B cell (primary cell): ENCODE measurements at regions not wholly inside any gene's neighbourhood (a gene's known extent, or its start where the extent isn't known, plus 50 kb on each side); places are given as distances from the start of the nearest gene placed in this dataset.

Experiments
- ATAC-seq: fragments of 200-7000 bp; cut with Tn5 transposase; one replicate; pipeline ENCODE4 v1.10.0; 2021; ENCODE audit warnings: low read depth, mild to moderate bottlenecking, moderate number of reproducible peaks, moderate library complexity
- CTCF ChIA-PET: fragments of 350-600 bp; sonication (Branson Sonifier 250); formaldehyde crosslinking; loops from one replicate; lab custom pipeline; 2021; ENCODE audit warnings: antibody characterized with exemption, inconsistent platforms; lab: Charles Lee
- POLR2A ChIA-PET: fragments of 350-600 bp; sonication (Branson Sonifier 250); formaldehyde crosslinking; loops from one replicate; lab custom pipeline; 2021; ENCODE audit warnings: antibody characterized with exemption; lab: Charles Lee
- DNase-seq: peaks from one replicate; pipeline ENCODE4 v3.0.0; 2013
- H2AFZ ChIP-seq: 2 replicates; pipeline ENCODE4 v1.6.1; 2012; ENCODE audit warnings: mild to moderate bottlenecking, low read depth, low read length; ENCODE audit not compliant: insufficient read depth, poor library complexity, severe bottlenecking
- H3K27ac ChIP-seq, 2 donors: 1 replicate in 1 of 2; 2 replicates in 1 of 2; pipeline ENCODE4 v1.5.1; 2012 to 2013; ENCODE audit warnings: low read length in 2 of 2, mild to moderate bottlenecking in 2 of 2, moderate library complexity in 1 of 2
- H3K27me3 ChIP-seq, 4 experiments: fragments of 200-600 bp in 1 of 4; sonication (generic) in 1 of 4; replicated peaks in 1 of 4; 1 replicate in 2 of 4; 2 replicates in 2 of 4; pipeline versions ENCODE4 v1.6.1 to v1.7.0; 2013 to 2016; ENCODE audit warnings: low read length in 3 of 4, mild to moderate bottlenecking in 2 of 4, mixed read lengths in 1 of 4, moderate library complexity in 1 of 4; ENCODE audit not compliant: insufficient read depth in 4 of 4, control insufficient read depth in 3 of 4; ENCODE audit errors: control extremely low read depth in 1 of 4
- H3K36me3 ChIP-seq, 2 experiments: replicated peaks in 1 of 2; 1 replicate in 1 of 2; 2 replicates in 1 of 2; pipeline versions ENCODE4 v1.6.1 to v1.7.1; 2013; ENCODE audit warnings: low read length in 1 of 2; ENCODE audit not compliant: insufficient read depth in 2 of 2, control insufficient read depth in 1 of 2; ENCODE audit errors: control extremely low read depth in 1 of 2, extremely low read depth in 1 of 2
- H3K4me1 ChIP-seq, 2 donors: fragments of 200-600 bp in 1 of 2; sonication (generic) in 1 of 2; 1 replicate in 1 of 2; 2 replicates in 1 of 2; pipeline versions ENCODE4 v1.5.1 to v1.6.1; 2013 to 2017; ENCODE audit warnings: low read length in 2 of 2; ENCODE audit not compliant: control insufficient read depth in 2 of 2, insufficient read depth in 2 of 2
- H3K4me2 ChIP-seq: replicated peaks from 2 replicates; pipeline ENCODE3; 2012; ENCODE audit warnings: mild to moderate bottlenecking, low read depth, low read length; ENCODE audit not compliant: poor library complexity, severe bottlenecking
- H3K4me3 ChIP-seq, 5 experiments: fragments of 200-600 bp in 1 of 5; sonication (generic) in 1 of 5; 1 replicate in 3 of 5; 2 replicates in 2 of 5; pipeline versions ENCODE4 v1.5.1 to v1.7.0; 2011 to 2016; ENCODE audit warnings: low read length in 4 of 5, mild to moderate bottlenecking in 4 of 5, low read depth in 2 of 5, control low read depth in 1 of 5, moderate library complexity in 1 of 5; ENCODE audit not compliant: insufficient read depth in 1 of 5; ENCODE audit errors: control extremely low read depth in 1 of 5, extremely low read depth in 1 of 5
- H3K79me2 ChIP-seq: fragments of 200-600 bp; sonication (generic); one replicate; pipeline ENCODE4 v1.6.0; 2016; ENCODE audit warnings: low read length; ENCODE audit not compliant: control insufficient read depth, insufficient read depth
- H3K9ac ChIP-seq: fragments of 200-600 bp; sonication (generic); 2 replicates; pipeline ENCODE4 v1.6.1; 2017; ENCODE audit warnings: mild to moderate bottlenecking, low read length, moderate library complexity
- H3K9me3 ChIP-seq, 3 donors: one replicate each; pipeline versions ENCODE4 v1.6.1 to v1.7.1; 2013; ENCODE audit warnings: low read length in 2 of 3; ENCODE audit not compliant: control insufficient read depth in 2 of 3, insufficient read depth in 1 of 3; ENCODE audit errors: control extremely low read depth in 1 of 3
- H4K20me1 ChIP-seq: 2 replicates; pipeline ENCODE4 v1.6.0; 2012; ENCODE audit warnings: mild to moderate bottlenecking, low read length; ENCODE audit not compliant: insufficient read depth, control insufficient read depth, poor library complexity, severe bottlenecking
- H3K27ac Mint-ChIP-seq: one replicate; pipeline ENCODE4 v1.8.0; 2021; ENCODE audit warnings: mixed read lengths
- H3K27me3 Mint-ChIP-seq: one replicate; pipeline ENCODE4 v1.8.0; 2021; ENCODE audit warnings: mixed read lengths
- H3K4me1 Mint-ChIP-seq: one replicate; pipeline ENCODE4 v1.8.0; 2021; ENCODE audit warnings: mixed read lengths
- H3K4me3 Mint-ChIP-seq: one replicate; pipeline ENCODE4 v1.8.0; 2021; ENCODE audit warnings: mixed read lengths
- H3K9me3 Mint-ChIP-seq: one replicate; pipeline ENCODE4 v1.8.0; 2022; ENCODE audit warnings: mixed read lengths; ENCODE audit not compliant: insufficient read depth
- CTCF ChIP-seq: fragments of 200-600 bp; IDR thresholded peaks from one replicate; pipeline ENCODE4 v1.8.0; 2022; ENCODE audit warnings: antibody characterized with exemption, mild to moderate bottlenecking
- EZH2 ChIP-seq: IDR thresholded peaks from 2 replicates; pipeline ENCODE4 v1.6.1; 2012; ENCODE audit warnings: borderline replicate concordance, low read depth, mild to moderate bottlenecking, moderate library complexity, low read length; ENCODE audit not compliant: insufficient read depth, poor library complexity, severe bottlenecking
- WGBS: methylation state at CpG from one replicate; pipeline ENCODE4 v1.1.5; 2013; ENCODE audit warnings: missing lambda C conversion rate; ENCODE audit not compliant: insufficient coverage; 5-methylcytosine and 5-hydroxymethylcytosine counted together
- intact Hi-C: fragments of 100-400 bp; cut with micrococcal nuclease; formaldehyde crosslinking; loops from one replicate; pipeline ENCODE4 v1.10.0; 2022

- H3K4me1 ChIP-seq: no peaks in the 10 kb centered on the region
- no peaks in the 10 kb centered on the region for H3K27me3 Mint-ChIP-seq
- H3K27ac ChIP-seq: no peak overlapping the region
- no peaks in the 10 kb centered on the region for H3K4me1 Mint-ChIP-seq
- no peak overlapping the region for H3K4me3 ChIP-seq
- no peak overlapping the region for H3K4me2 ChIP-seq
- H3K79me2 ChIP-seq: no peaks in the 10 kb centered on the region
- no peak for ATAC-seq
- H3K27ac Mint-ChIP-seq: no peak overlapping the region
- TF ChIP-seq CTCF (no peak), EZH2 (no peak)
- H3K4me3 Mint-ChIP-seq: no peak overlapping the region
- intact Hi-C loops: no loop called here
- ChIA-PET CTCF (no interaction called here), POLR2A (no interaction called here)
- no peak overlapping the region for H3K9ac ChIP-seq
- peaks cover 0 to 9% (median 0%) of the 10 kb centered on the region in 3 donors for H3K9me3 ChIP-seq
- no peak overlapping the region for H2AFZ ChIP-seq
- DNase-seq: no peak
- no peaks in the 10 kb centered on the region for H3K27me3 ChIP-seq
- H4K20me1 ChIP-seq: no peaks in the 10 kb centered on the region
- H3K36me3 ChIP-seq: no peaks in the 10 kb centered on the region
- no peaks in the 10 kb centered on the region for H3K9me3 Mint-ChIP-seq
- 93% methylated on average over 1 of the region's 1 CpG for WGBS
Measured at GRCh38 chr4:182010876-182011275, 232.3 kb upstream of the TENM3 start.

GRCh38 chr4:182014164-182014563 lies 229.0 kb upstream of the TENM3 start:
- ATAC-seq (no peak), DNase-seq (no peak)
- H3K9me3 ChIP-seq: peaks cover 0 to 8% (median 0%) of the 10 kb centered on the region in 3 donors
- no peak overlapping the region for H3K4me3 ChIP-seq
- H3K4me1 ChIP-seq: no peaks in the 10 kb centered on the region
- Mint-ChIP-seq H3K4me3 (no peak overlapping the region), H3K27ac (no peak overlapping the region), H3K27me3 (no peaks in the 10 kb centered on the region), H3K4me1 (no peaks in the 10 kb centered on the region), H3K9me3 (no peaks in the 10 kb centered on the region)
- no peaks in the 10 kb centered on the region for H3K79me2 ChIP-seq
- H3K9ac ChIP-seq: no peak overlapping the region
- ChIA-PET CTCF (no interaction called here), POLR2A (no interaction called here)
- no peak overlapping the region for H2AFZ ChIP-seq
- intact Hi-C loops: no loop called here
- H3K4me2 ChIP-seq: no peak overlapping the region
- no peaks in the 10 kb centered on the region for H3K27me3 ChIP-seq
- TF ChIP-seq EZH2: no peak
- TF ChIP-seq CTCF: no peak
- H3K36me3 ChIP-seq: no peaks in the 10 kb centered on the region
- WGBS: 100% methylated on average over 1 of the region's 5 CpGs
- no peak overlapping the region for H3K27ac ChIP-seq
- H4K20me1 ChIP-seq: no peaks in the 10 kb centered on the region
